ENCODE measurements at regions not wholly inside any gene's neighbourhood (a gene's known extent, or its start where the extent isn't known, plus 50 kb on each side); places are given as distances from the start of the nearest gene placed in this dataset.

DNA sequence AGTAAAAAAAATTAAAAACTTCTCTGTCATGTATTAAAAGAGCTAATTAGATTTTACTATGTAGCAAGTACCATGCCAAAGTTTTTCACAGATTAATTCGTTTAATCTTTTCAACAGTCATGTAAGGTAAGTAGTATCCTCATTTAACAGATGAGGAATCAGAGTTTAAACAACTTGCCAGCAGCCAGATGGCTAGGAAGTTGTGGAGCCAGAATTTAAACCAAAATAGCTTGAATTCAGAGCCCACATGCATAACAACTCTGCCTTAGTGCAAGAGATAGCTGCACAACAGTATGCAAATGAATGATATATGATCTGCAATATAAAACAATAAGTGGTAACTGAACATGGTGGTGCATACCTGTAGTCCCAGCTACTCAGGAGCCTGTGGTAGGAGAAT lies 75.3 kb downstream of the NAP1L3 start:
- no peak for DNase-seq (ENCODE audit: low read depth)

DNA sequence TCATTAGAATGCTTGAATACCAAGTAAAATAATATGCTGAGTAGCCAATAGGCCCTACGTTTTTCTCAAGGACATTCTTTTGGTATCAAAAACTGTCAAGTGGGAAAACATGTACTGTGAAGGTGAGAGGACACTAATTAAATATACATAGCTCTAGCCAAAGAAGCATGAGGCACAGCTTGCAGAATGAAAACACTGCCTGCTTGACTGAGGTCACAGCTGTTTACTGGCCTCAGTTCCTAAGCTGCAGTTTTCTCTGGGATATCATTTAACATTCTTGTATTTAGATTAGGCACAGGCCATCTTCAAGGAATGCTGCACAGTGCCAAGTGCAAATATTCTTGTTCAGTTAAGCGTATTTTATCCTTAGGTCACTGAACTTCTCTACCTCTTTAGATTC lies 78.6 kb downstream of the NAP1L3 start:
- DNase-seq (ENCODE audit: low read depth) = no peak

DNA sequence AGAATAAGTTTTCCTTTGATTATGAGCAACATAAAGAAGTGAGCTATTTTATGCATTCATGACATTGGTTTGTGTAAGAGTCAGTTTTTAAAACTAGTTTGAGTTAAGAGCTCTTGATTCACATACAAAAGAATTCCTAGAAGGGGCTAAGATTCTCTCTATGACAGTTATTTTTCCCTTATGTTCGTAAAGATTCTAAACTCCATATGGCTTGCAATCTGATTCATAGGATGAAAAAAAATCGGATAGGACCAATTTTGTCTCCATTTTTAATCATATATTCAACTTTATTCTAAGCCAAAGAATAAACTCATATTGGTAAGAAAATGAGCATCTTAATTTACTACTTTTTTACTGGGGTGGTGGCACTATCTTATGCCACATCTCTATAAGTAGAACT lies 79.4 kb downstream of the NAP1L3 start:
- no peak for DNase-seq (ENCODE audit: low read depth)

DNA sequence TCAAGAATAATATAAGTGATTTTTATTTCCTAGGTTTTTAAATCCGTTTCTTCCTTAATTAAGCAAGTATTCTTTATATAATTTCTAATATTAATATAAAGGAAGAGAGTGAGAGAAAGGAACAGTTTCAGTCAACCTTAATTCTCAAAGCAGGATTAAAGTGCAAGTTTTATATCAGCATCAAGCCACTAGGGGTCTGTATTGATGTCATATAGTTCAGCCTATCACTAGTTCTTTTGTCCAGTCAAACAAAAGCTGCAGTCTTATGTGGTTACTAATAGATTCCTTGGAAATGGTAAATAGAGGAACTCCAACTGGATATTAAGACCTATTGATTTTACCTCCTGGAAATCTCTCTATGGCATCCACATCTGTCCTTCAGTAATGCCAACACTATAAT lies 82.0 kb downstream of the NAP1L3 start:
- DNase-seq (ENCODE audit: low read depth) = no peak

DNA sequence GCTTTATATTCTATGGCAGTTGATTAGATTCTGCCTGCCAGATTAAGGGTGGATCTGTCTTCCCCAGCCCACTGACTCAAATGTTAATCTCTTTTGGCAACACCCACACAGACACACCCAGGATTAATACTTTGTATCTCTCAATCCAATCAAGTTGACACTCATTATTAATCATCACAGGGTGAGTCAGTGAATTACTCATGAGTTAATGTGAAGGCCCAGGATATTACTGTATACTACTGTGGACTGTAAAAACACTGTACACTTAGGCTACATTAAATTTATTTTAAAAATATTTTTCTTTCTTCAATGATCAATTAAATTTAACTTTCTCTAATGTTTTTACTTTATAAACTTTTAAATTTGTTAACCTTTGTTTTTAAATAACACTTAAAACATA lies 87.7 kb downstream of the NAP1L3 start:
- DNase-seq (ENCODE audit: low read depth) = peak; percentile 0

DNA sequence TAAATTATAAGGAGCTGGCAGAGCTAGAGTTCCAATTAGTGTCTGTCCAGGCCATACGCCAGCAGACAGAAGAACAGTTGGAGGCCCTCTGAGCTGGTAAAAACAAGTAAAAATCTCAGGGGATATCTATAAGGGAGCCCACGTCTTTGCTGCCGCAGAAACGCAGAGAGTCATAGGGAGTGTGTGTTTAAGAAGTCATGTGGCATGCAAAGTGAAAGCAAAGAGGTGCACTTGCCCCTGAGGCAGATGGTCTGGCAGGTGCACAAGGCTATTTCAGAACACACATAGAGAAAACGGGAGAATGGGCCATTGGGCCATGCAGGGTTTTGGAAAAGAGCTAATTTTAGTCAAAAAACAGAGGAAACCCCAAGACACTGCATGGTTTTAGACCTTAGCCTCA lies 92.7 kb downstream of the NAP1L3 start:
- no peak for DNase-seq (ENCODE audit: low read depth)

DNA sequence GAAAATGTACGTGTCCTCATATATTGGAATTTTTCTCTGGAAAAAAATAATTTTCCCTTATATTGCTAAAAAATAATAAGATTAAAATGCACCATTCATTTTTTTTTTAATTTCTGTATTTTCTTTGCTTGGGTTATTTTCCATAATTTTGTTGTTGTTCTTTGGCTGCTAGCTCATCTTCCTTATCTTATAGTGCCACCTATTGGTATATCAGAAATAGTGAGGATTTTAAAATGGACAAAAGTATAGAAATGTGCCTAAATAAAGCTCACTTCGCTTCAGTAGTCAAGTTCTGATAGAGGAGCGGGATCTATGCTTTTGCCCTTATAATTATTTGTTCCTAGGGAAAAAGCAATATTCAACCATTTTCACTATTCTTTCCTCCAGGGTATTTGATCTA lies 134.8 kb downstream of the NAP1L3 start:
- peak; percentile 0 for DNase-seq (ENCODE audit: low read depth)

DNA sequence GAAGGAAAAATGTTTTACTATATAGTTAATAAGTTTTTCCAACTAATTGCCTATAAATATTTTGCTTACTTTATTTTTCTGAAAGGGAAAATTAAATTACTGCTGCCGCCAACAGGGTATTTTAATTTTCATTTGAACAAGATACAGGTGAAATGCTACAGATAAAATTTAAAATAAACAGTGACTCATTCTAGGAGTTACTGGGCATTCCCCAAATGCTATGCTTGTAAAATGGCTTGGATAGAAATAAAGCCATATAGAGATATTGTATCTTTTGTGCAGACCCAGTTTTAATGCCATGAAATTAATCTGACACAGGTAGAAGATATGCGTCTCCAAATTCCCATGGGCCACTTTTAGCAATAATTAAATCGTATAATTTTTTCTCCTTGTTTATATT lies 144.5 kb downstream of the NAP1L3 start:
- DNase-seq (ENCODE audit: low read depth) = no peak
